GM12892 (cell line): ENCODE measurements at regions not wholly inside any gene's neighbourhood (a gene's known extent, or its start where the extent isn't known, plus 50 kb on each side); places are given as distances from the start of the nearest gene placed in this dataset.

Experiments used
- POLR2A ChIP-seq: IDR thresholded peaks from 2 replicates; pipeline ENCODE4 v1.6.1; 2011; ENCODE audit warnings: low read depth, low read length, control low read depth
- POLR2AphosphoS5 ChIP-seq: IDR thresholded peaks from 2 replicates; pipeline ENCODE4 v1.6.1; 2011; ENCODE audit warnings: low read depth, low read length, control low read depth
- TAF1 ChIP-seq: IDR thresholded peaks from 2 replicates; pipeline ENCODE4 v1.6.1; 2011; ENCODE audit warnings: low read depth, mild to moderate bottlenecking, control low read depth, low read length, borderline replicate concordance

- no peak for TF ChIP-seq POLR2A
- no peak for TF ChIP-seq POLR2AphosphoS5
- TF ChIP-seq TAF1: no peak
These were observed 147.2 kb upstream of the DIPK2B start for GRCh38 chrX:45347877-45348276.
